K562 (cell line): ENCODE measurements at regions not wholly inside any gene's neighbourhood (a gene's known extent, or its start where the extent isn't known, plus 50 kb on each side); places are given as distances from the start of the nearest gene placed in this dataset.

Experiments
- ATAC-seq: fragments of 200-7000 bp; cut with Tn5 transposase; 3 replicates; pipeline ENCODE4 v1.9.1; 2020; ENCODE audit warnings: moderate library complexity
- BruUV-seq: library from RNA; stranded (reverse); fragments of 400-500 nt; replicated peaks from 2 replicates; lab custom pipeline; 2021; lab: Mats Ljungman, UMichigan
- CTCF ChIA-PET: fragments of 300-600 bp; formaldehyde crosslinking; extraction: SDS; loops from one replicate; lab custom pipeline; 2021; ENCODE audit warnings: low intra/inter-chr PET ratio; lab: Yijun Ruan, JAX
- POLR2A ChIA-PET: fragments of 300-600, 350-650 bp; sonication (Branson Sonifier 250); formaldehyde crosslinking; extraction: SDS; loops from one replicate; lab custom pipeline; 2021; ENCODE audit warnings: antibody characterized with exemption, inconsistent platforms; lab: Yijun Ruan, JAX
- DNase-seq, 4 experiments: peaks; one replicate each; pipeline versions ENCODE4 v3.0.0 to v3.0.0-alpha.2; 2011 to 2018; ENCODE audit warnings: low spot score in 3 of 4, mixed read lengths in 3 of 4; ENCODE audit errors: extremely low read depth in 1 of 4
- FAIRE-seq: peaks from 2 replicates; lab custom pipeline; 2011; peaks lifted over from hg19 to GRCh38; lab: Jason Lieb, UNC
- H2AFZ ChIP-seq: 2 replicates; pipeline ENCODE4 v1.6.0; 2011; ENCODE audit warnings: low read depth, low read length, control low read depth, inconsistent platforms
- H3K27ac ChIP-seq: fragments of 200-600 bp; 3 replicates; pipeline ENCODE4 v1.8.0; 2011; ENCODE audit warnings: low read depth, mild to moderate bottlenecking, control low read depth, inconsistent platforms, low read length, moderate library complexity, mixed read lengths; ENCODE audit errors: extremely low read depth
- H3K27me3 ChIP-seq, 2 experiments: fragments of 300-600 bp in 1 of 2; 2 replicates in 1 of 2; 3 replicates in 1 of 2; pipeline versions ENCODE4 v1.6.0 to v1.8.0; 2011; ENCODE audit warnings: inconsistent platforms in 2 of 2, low read length in 2 of 2, mild to moderate bottlenecking in 1 of 2, mixed read lengths in 1 of 2, moderate library complexity in 1 of 2; ENCODE audit not compliant: control insufficient read depth in 2 of 2, insufficient read depth in 2 of 2
- H3K36me3 ChIP-seq: fragments of 300-600 bp; 3 replicates; pipeline ENCODE4 v1.8.0; 2011; ENCODE audit warnings: mild to moderate bottlenecking, low read length, inconsistent platforms; ENCODE audit not compliant: control insufficient read depth, insufficient read depth
- H3K4me1 ChIP-seq, 2 experiments: fragments of 200-600 bp in 1 of 2; replicated peaks in 1 of 2; 2 replicates in 1 of 2; 3 replicates in 1 of 2; pipeline versions ENCODE4 v1.5.1 to v1.8.0; 2011; ENCODE audit warnings: inconsistent platforms in 2 of 2, low read length in 2 of 2, mild to moderate bottlenecking in 1 of 2, mixed read lengths in 1 of 2, moderate library complexity in 1 of 2; ENCODE audit not compliant: control insufficient read depth in 2 of 2, insufficient read depth in 2 of 2
- H3K4me2 ChIP-seq: 2 replicates; pipeline ENCODE4 v1.6.1; 2011; ENCODE audit warnings: low read length, control low read depth, inconsistent platforms, mixed read lengths; ENCODE audit not compliant: insufficient read depth
- H3K4me3 ChIP-seq: fragments of 200-600 bp; sonication (generic), shearing (Covaris generic); 2 replicates; pipeline ENCODE4 v1.5.1; 2016; ENCODE audit warnings: control low read depth, inconsistent platforms
- H3K79me2 ChIP-seq: fragments of 200-600 bp; 3 replicates; pipeline ENCODE4 v1.8.0; 2011; ENCODE audit warnings: low read length, inconsistent platforms; ENCODE audit not compliant: control insufficient read depth, insufficient read depth
- H3K9ac ChIP-seq, 2 experiments: 2 replicates each; pipeline versions ENCODE4 v1.6.0 to v1.6.1; 2011; ENCODE audit warnings: low read depth in 2 of 2, low read length in 2 of 2, control low read depth in 1 of 2, inconsistent platforms in 1 of 2, mild to moderate bottlenecking in 1 of 2, mixed read lengths in 1 of 2; ENCODE audit not compliant: insufficient read depth in 1 of 2
- H3K9me1 ChIP-seq: one replicate; pipeline ENCODE4 v1.6.0; 2011; ENCODE audit warnings: inconsistent platforms, mild to moderate bottlenecking, low read length, moderate library complexity; ENCODE audit not compliant: control insufficient read depth, insufficient read depth
- H3K9me3 ChIP-seq: replicated peaks from 2 replicates; pipeline ENCODE4 v1.5.1; 2011; ENCODE audit warnings: low read depth, low read length, inconsistent platforms; ENCODE audit not compliant: control insufficient read depth, insufficient read depth
- H4K20me1 ChIP-seq: replicated peaks from 2 replicates; pipeline ENCODE4 v1.6.1; 2011; ENCODE audit warnings: low read length, inconsistent platforms, mixed read lengths; ENCODE audit not compliant: control insufficient read depth, insufficient read depth
- AFF1 ChIP-seq, 2 experiments: fragments of 450-650 bp; IDR thresholded peaks; 2 replicates each; pipeline ENCODE4 v1.6.1; 2018; ENCODE audit warnings: mild to moderate bottlenecking in 2 of 2, low read depth in 1 of 2; ENCODE audit not compliant: partially characterized antibody in 2 of 2
- CHD1 ChIP-seq: fragments of 200-600 bp; sonication (generic); IDR thresholded peaks from one replicate; pipeline ENCODE4 v1.6.1; 2012; ENCODE audit warnings: mild to moderate bottlenecking, moderate library complexity, low read length, inconsistent platforms
- CTCF ChIP-seq, 3 experiments: IDR thresholded peaks in 2 of 3; conservative IDR thresholded peaks in 1 of 3; 2 replicates each; pipeline ENCODE4 v1.5.1; 2011 to 2012; ENCODE audit warnings: low read length in 3 of 3, mild to moderate bottlenecking in 3 of 3, control low read depth in 2 of 3, improper control_type of control experiment in 1 of 3, inconsistent platforms in 1 of 3, low read depth in 1 of 3, mixed read lengths in 1 of 3, moderate library complexity in 1 of 3; ENCODE audit not compliant: insufficient read depth in 2 of 3
- HOMEZ ChIP-seq: fragments of 250-450 bp; sonication (Bioruptor Pico); IDR thresholded peaks from 2 replicates; pipeline ENCODE4 v1.4.0; 2020; ENCODE audit warnings: mild to moderate bottlenecking, moderate library complexity
- MEF2A ChIP-seq: IDR thresholded peaks from 2 replicates; pipeline ENCODE4 v1.6.1; 2011; ENCODE audit warnings: low read depth, mild to moderate bottlenecking, low read length, moderate library complexity; ENCODE audit not compliant: control insufficient read depth
- PRDM10 ChIP-seq: fragments of 450-650 bp; IDR thresholded peaks from 2 replicates; pipeline ENCODE4 v1.6.1; 2018; ENCODE audit not compliant: partially characterized antibody
- RBM39 ChIP-seq: fragments of 200-400 bp; formaldehyde crosslinking; optimal IDR thresholded peaks from 2 replicates; pipeline ENCODE3; 2018; ENCODE audit warnings: low read depth, low read length
- TAL1 ChIP-seq: fragments of 450-650 bp; IDR thresholded peaks from 2 replicates; pipeline ENCODE4 v1.6.1; 2016; ENCODE audit warnings: mild to moderate bottlenecking
- TEAD1 ChIP-seq, 2 experiments: fragments of 450-650 bp in 1 of 2; sonication (generic) in 1 of 2; formaldehyde crosslinking; IDR thresholded peaks; 2 replicates each; pipeline versions ENCODE4 v1.4.0 to v1.8.0; 2020 to 2022; ENCODE audit warnings: mild to moderate bottlenecking in 2 of 2, missing genetic modification reagents in 1 of 2
- ZNF239 ChIP-seq: fragments of 250-450 bp; sonication (Bioruptor Pico); IDR thresholded peaks from 2 replicates; pipeline ENCODE4 v1.4.0; 2020; ENCODE audit warnings: mild to moderate bottlenecking
- ZNF551 ChIP-seq: fragments of 250-450 bp; sonication (Bioruptor Pico); IDR thresholded peaks from 2 replicates; pipeline ENCODE4 v1.5.0; 2021; ENCODE audit warnings: mild to moderate bottlenecking, moderate library complexity
- WGBS: fragments of 100-300 bp; shearing (Covaris generic); methylation state at CpG from one replicate; pipeline ENCODE4 v1.1.6; 2016; ENCODE audit warnings: low coverage, mixed read lengths; ENCODE audit not compliant: insufficient coverage; ENCODE audit errors: missing lambda C conversion rate; 5-methylcytosine and 5-hydroxymethylcytosine counted together
- in situ Hi-C: fragments of 300-500 bp; cut with MboI; formaldehyde crosslinking; loops from 4 replicates; pipeline ENCODE4 v1.15.0; 2018; ENCODE audit warnings: inconsistent platforms, mixed read lengths
- intact Hi-C: fragments of 100-400 bp; cut with micrococcal nuclease; formaldehyde crosslinking; loops from 2 replicates; pipeline ENCODE4 v1.14.2; 2022

GRCh38 chr5:2511706-2512105, 239.8 kb downstream of the IRX2 start:
- H3K4me2 ChIP-seq = no peak overlapping the region
- H4K20me1 ChIP-seq = peaks cover 3% of the 10 kb centered on the region; the same call in 1 of the 2 replicates
- CTCF ChIA-PET = no interaction called here
- H3K9me1 ChIP-seq = no peaks in the 10 kb centered on the region
- ATAC-seq (no peak), FAIRE-seq (no peak), DNase-seq (no peak)
- no peak overlapping the region for H3K4me3 ChIP-seq
- no peaks in the 10 kb centered on the region for H3K9me3 ChIP-seq
- H3K79me2 ChIP-seq = no peaks in the 10 kb centered on the region
- WGBS = 0% methylated on average over 5 of the region's 5 CpGs
- no peak overlapping the region for H3K9ac ChIP-seq
- no peak overlapping the region for H2AFZ ChIP-seq
- POLR2A ChIA-PET = interaction anchor here (0.6 kb wide), 1 partner anchor 32 kb away, joined by 3 read pairs; no protein-coding TSS in a partner anchor
- H3K4me1 ChIP-seq = no peaks in the 10 kb centered on the region
- BruUV-seq = no TSS peak
- H3K36me3 ChIP-seq = no peaks in the 10 kb centered on the region
- H3K27ac ChIP-seq = no peak overlapping the region
- in situ Hi-C loops = no loop called here
- intact Hi-C loops = no loop called here
- no peak for TF ChIP-seq TEAD1 (CRISPR knock-in tag; IDR thresholded peaks at IDR 0.05)
- TF ChIP-seq PRDM10 = no peak
- no peak for TF ChIP-seq MEF2A
- TF ChIP-seq TAL1 = no peak
- no peak for TF ChIP-seq HOMEZ
- TF ChIP-seq CHD1 = no peak
- TF ChIP-seq CTCF (IDR thresholded peaks at IDR 0.05 in 2 of 3, conservative IDR thresholded peaks at IDR 0.05 in 1 of 3; ENCODE audit: insufficient read depth in 2 of 3, low read depth in 1 of 3, low read length in 3 of 3) = no peak
- no peak for TF ChIP-seq ZNF239 (CRISPR knock-in tag)
- TF ChIP-seq RBM39 = no peak
- TF ChIP-seq ZNF551 (CRISPR knock-in tag) = no peak
- TF ChIP-seq AFF1 (IDR thresholded peaks at IDR 0.05; ENCODE audit: low read depth in 1 of 2, partially characterized antibody in 2 of 2) = no peak
- H3K27me3 ChIP-seq = peaks cover 20 to 42% of the 10 kb centered on the region in 2 experiments; a peak in 3 of 5 replicates
